HUES6 (cell line): ENCODE measurements at regions not wholly inside any gene's neighbourhood (a gene's known extent, or its start where the extent isn't known, plus 50 kb on each side); places are given as distances from the start of the nearest gene placed in this dataset.

ENCODE experiments used
- H3K27ac ChIP-seq: 2 replicates; pipeline ENCODE4 v1.7.0; 2013; ENCODE audit warnings: low read depth, mild to moderate bottlenecking, low read length, inconsistent platforms
- H3K27me3 ChIP-seq: 2 replicates; pipeline ENCODE4 v1.6.1; 2013; ENCODE audit warnings: low read length; ENCODE audit not compliant: control insufficient read depth, insufficient read depth
- H3K36me3 ChIP-seq: 2 replicates; pipeline ENCODE4 v1.6.1; 2013; ENCODE audit warnings: low read length; ENCODE audit not compliant: control insufficient read depth, insufficient read depth
- H3K4me1 ChIP-seq: 2 replicates; pipeline ENCODE4 v1.6.1; 2013; ENCODE audit warnings: low read length; ENCODE audit not compliant: control insufficient read depth, insufficient read depth
- H3K4me3 ChIP-seq: 2 replicates; pipeline ENCODE4 v1.5.1; 2013; ENCODE audit warnings: low read depth, low read length
- H3K9ac ChIP-seq: one replicate; pipeline ENCODE4 v1.6.1; 2013; ENCODE audit warnings: mild to moderate bottlenecking, low read length
- H3K9me3 ChIP-seq: 2 replicates; pipeline ENCODE4 v1.6.1; 2013; ENCODE audit warnings: low read depth, low read length; ENCODE audit not compliant: control insufficient read depth, insufficient read depth

DNA sequence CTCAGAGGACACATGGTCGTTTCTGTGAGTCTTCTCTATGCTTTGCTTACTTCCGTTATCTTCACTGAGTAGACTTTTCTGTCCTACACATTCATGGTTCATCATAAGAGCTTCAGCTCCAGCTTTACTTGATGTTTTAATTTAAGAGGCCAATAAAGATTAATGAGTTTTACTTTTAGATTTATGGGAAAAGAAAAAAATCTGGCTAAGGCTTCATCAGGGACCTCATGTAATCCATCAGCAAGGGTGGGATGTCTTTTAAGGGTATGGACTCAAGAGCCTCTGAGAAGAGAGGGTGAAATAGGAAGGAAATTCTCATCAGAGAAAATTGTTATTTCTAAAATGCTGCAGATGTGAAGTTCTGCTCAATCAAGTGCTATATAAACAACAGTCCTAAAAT lies 963.0 kb upstream of the RAG2 start:
- Histone ChIP-seq H3K4me3 (no peak overlapping the region), H3K9me3 (no peaks in the 10 kb centered on the region), H3K9ac (no peak overlapping the region), H3K4me1 (no peaks in the 10 kb centered on the region), H3K36me3 (no peaks in the 10 kb centered on the region), H3K27ac (no peak overlapping the region), H3K27me3 (no peaks in the 10 kb centered on the region)

DNA sequence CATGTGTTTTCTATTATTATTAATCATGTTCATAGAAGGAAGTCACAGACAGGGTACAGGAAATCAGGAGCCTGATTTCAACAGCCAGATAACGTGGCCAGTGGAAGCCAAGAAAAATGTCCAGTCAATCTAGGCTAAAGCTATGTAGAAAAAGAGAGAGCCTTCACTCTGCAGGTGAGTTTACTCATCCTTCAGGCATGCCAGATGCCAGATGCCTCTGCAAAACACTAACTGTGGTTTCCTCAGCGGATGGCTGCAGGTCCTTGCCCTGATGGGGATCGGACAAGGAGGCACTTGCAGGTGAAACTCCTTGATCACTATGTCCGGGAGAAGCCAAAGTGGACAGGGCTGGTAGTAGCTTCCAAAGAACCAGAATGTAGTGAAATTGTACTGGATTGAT lies 962.3 kb upstream of the RAG2 start:
- Histone ChIP-seq H3K4me1 (no peaks in the 10 kb centered on the region), H3K27me3 (no peaks in the 10 kb centered on the region), H3K4me3 (no peak overlapping the region), H3K9me3 (no peaks in the 10 kb centered on the region), H3K27ac (no peak overlapping the region), H3K9ac (no peak overlapping the region), H3K36me3 (no peaks in the 10 kb centered on the region)

DNA sequence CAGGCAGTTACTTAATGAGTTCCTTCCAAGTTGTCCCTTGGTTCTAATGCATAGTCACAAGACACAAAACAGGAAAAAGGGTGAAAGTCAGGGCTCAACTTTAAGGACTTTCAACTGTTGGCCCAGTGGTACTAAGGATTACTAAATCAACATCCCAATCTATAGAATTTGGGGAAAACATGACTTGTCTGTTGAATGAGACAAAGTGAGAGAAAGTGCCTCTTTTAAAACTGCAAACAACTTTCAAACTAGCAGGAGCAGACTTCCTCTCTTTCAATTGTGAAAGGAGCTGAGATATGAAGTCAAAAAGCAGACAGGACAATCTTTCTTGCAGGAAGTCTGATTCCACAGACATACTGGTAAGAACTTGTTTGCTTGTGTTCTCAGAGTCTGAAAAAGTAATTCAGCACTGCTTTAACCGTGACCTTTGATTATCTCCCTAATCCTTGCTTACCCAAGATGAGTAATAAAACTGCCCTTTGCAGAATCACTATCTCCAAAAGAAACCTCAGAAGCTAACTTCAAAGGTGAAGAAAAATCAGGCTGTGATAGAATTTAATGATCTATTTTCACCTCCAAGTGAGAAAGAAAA lies 960.7 kb upstream of the RAG2 start:
- Histone ChIP-seq H3K4me3 (no peak overlapping the region), H3K9ac (no peak overlapping the region), H3K27ac (no peak overlapping the region), H3K27me3 (no peaks in the 10 kb centered on the region), H3K4me1 (no peaks in the 10 kb centered on the region), H3K9me3 (no peaks in the 10 kb centered on the region), H3K36me3 (no peaks in the 10 kb centered on the region)

DNA sequence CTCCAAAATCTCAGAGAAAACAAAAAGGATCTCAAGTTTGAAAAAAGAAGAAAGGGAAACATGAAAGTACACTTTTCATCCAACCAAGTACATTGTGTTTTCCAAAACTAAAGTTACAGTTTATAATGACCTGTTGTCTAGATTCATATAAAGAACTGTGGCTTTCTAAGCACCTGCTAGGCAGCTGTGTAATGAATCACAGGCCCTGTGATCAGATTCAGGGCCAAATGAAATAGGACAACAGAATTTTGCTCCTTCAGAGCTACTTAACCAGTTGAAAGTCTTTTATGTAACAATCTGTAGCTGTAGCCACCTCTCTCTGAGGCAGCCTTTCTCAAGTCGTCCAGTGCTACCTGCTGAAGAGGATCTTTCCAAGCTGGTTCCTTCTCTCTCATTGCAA lies 960.0 kb upstream of the RAG2 start:
- Histone ChIP-seq H3K27ac (no peak overlapping the region), H3K36me3 (no peaks in the 10 kb centered on the region), H3K4me3 (no peak overlapping the region), H3K27me3 (no peaks in the 10 kb centered on the region), H3K9me3 (no peaks in the 10 kb centered on the region), H3K9ac (no peak overlapping the region), H3K4me1 (no peaks in the 10 kb centered on the region)

DNA sequence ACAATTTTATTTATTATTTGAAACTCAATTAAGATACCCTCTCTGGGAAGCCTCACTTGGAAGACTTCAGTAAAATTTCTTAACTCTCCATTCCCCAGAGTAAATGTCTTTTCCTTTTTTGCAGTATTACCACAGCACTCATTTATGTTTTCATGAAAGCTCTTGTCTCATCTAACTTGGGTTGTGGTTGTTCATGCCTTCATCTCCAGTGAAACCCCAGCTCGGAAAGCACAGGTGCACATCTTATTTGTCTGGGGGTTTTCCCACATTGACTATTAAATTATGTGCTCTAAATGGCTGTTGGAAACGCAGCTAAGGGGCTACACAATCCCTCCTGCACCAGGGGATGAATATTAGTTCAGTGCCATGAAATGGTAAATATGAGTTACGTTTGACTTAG lies 954.2 kb upstream of the RAG2 start:
- no peaks in the 10 kb centered on the region for H3K27me3 ChIP-seq
- no peak overlapping the region for H3K4me3 ChIP-seq
- H3K36me3 ChIP-seq: no peaks in the 10 kb centered on the region
- H3K4me1 ChIP-seq: no peaks in the 10 kb centered on the region
- no peak overlapping the region for H3K27ac ChIP-seq
- H3K9ac ChIP-seq: no peak overlapping the region
- H3K9me3 ChIP-seq: no peaks in the 10 kb centered on the region

DNA sequence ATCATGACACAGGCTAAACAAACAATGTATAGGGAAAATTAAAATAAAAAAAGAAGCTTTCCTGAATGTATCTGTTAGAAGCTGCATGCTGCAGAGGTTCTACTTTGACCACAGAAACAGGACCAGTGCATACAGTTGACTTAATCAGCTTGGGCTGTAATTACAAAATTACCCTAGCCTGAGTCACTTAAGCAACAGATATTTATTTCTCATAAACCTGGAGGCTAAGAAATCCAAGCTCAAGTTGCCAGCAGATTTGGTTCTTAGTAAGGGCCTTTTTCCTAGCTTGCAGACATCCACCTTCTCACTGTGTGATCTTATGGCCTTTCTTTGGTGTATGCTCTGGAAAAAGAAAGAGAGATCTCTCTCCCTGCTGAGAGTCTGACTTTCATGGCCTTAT lies 946.5 kb upstream of the RAG2 start:
- peaks cover 23% of the 10 kb centered on the region for H3K9me3 ChIP-seq
- no peak overlapping the region for H3K4me3 ChIP-seq
- no peaks in the 10 kb centered on the region for H3K4me1 ChIP-seq
- H3K9ac ChIP-seq: no peak overlapping the region
- no peak overlapping the region for H3K27ac ChIP-seq
- no peaks in the 10 kb centered on the region for H3K36me3 ChIP-seq
- H3K27me3 ChIP-seq: no peaks in the 10 kb centered on the region

DNA sequence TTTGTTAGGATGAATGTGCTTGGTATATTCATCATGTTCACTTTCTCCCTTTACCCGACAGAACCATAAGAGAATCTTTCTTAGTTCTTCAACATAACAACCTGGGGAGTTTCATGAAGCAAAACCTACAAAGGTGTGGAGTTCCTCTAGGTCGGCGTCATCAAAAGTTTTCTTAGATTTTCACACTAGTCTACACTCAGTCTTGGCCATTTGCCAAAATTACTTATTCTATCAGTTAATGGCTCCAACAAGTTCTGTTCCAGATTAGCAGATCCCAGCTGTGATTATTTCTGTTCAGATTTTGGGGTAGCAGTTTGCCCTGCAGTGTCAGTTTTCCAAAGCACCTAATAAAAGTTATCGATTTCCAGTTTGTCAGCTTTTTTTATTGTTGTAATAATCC lies 935.8 kb upstream of the RAG2 start:
- Histone ChIP-seq H3K27me3 (no peaks in the 10 kb centered on the region), H3K27ac (no peak overlapping the region), H3K9me3 (peaks cover 17% of the 10 kb centered on the region), H3K36me3 (no peaks in the 10 kb centered on the region), H3K4me1 (no peaks in the 10 kb centered on the region), H3K4me3 (no peak overlapping the region), H3K9ac (no peak overlapping the region)

DNA sequence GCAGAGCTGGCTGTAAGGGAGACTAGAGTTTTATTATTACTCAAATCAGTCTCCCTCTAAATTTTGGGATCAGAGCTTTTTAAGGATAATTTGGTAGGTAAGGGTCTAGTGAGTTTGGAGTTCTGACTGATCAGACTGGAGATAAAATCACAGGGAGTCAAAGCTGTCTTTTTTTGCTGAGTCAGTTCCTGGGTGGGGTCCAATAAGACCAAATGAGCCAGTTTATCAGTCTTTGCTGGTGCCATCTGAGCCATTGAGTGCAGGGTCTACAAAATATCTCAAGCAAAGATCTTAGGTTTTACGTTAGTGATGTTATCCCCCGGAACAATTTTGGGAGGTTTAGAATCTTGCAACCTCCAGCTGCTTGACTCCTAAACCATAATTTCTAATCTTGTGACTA lies 935.1 kb upstream of the RAG2 start:
- H3K27me3 ChIP-seq: no peaks in the 10 kb centered on the region
- no peak overlapping the region for H3K4me3 ChIP-seq
- no peak overlapping the region for H3K9ac ChIP-seq
- H3K4me1 ChIP-seq: no peaks in the 10 kb centered on the region
- H3K27ac ChIP-seq: no peak overlapping the region
- H3K9me3 ChIP-seq: peaks cover 24% of the 10 kb centered on the region
- H3K36me3 ChIP-seq: no peaks in the 10 kb centered on the region

DNA sequence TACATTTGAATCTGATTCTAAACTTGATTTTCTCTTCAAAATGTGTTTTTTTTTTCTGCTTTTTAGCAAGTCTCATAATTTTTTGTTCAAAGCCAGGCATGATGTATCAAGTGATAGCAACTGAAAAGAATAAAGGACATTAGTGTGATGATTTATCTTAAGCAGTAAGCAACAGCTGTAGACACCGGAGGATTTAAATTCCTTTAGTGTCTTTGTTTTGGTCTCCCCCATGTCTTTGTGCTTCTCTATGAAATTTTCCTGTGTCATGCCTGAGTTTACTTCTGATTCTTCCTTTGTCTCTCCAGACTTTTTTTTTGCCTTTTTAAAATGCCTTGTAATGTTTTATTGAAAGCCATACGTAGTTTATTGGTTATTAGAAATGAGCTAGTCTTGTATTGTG lies 934.2 kb upstream of the RAG2 start:
- Histone ChIP-seq H3K27me3 (no peaks in the 10 kb centered on the region), H3K4me3 (no peak overlapping the region), H3K9me3 (peaks cover 24% of the 10 kb centered on the region), H3K9ac (no peak overlapping the region), H3K36me3 (no peaks in the 10 kb centered on the region), H3K4me1 (no peaks in the 10 kb centered on the region), H3K27ac (no peak overlapping the region)

DNA sequence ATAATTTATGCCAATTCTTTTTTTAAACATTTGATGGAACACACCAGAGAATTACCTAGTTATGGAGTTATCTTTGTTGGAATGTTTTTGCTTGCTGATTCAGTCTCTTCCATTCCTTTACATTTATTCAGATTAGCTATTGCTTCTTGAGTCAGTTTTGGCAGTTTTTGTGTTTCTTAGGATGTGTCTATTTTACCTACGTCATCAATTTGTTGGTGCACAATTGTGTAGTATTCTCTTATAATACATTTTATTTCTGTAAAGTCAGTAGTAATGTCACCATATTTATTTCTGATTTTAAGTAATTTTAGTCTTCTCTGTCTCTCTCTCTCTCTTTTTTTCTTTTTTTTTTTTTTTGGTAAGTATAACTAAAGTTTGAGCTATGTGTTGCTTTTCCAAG lies 929.5 kb upstream of the RAG2 start:
- Histone ChIP-seq H3K36me3 (no peaks in the 10 kb centered on the region), H3K27ac (no peak overlapping the region), H3K9ac (no peak overlapping the region), H3K27me3 (no peaks in the 10 kb centered on the region), H3K4me1 (no peaks in the 10 kb centered on the region), H3K4me3 (no peak overlapping the region), H3K9me3 (peaks cover 24% of the 10 kb centered on the region)

DNA sequence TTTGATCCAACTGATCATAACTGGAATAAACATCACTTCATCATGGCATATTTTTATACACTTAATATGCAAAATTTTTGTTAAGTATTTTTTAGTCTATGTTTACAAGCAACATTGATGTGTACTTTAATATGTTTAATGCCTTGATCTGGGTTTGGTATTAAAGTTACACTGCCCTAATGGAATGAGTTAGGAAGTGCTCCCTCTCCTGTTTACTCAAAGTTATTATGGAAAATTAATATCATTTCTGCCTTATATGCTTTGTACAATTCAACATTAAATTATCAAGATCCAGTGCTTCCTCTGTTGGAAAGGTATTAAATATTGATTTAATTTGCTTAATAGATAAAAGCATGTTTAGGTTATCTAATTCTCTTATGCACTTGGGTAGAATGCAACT lies 927.3 kb upstream of the RAG2 start:
- Histone ChIP-seq H3K9me3 (peaks cover 19% of the 10 kb centered on the region), H3K4me1 (no peaks in the 10 kb centered on the region), H3K36me3 (no peaks in the 10 kb centered on the region), H3K9ac (no peak overlapping the region), H3K27me3 (no peaks in the 10 kb centered on the region), H3K4me3 (no peak overlapping the region), H3K27ac (no peak overlapping the region)

DNA sequence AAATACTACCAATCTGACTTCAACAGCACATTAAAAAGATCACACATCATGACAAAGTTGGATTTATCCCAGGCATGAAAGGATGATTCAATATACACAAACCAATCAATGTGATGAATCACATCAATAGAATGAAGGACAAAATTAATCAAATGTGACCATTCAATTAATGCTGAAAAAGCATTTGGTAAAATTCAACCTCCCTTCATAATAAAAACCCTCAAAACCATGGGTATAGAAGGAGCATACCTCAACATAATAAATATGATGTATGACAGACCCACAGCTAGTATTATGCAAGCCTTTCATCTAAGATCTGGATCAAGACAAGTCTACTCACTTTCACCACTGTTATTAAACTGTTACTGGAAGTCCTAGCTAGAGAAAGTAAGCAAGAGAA lies 921.7 kb upstream of the RAG2 start:
- Histone ChIP-seq H3K27ac (no peak overlapping the region), H3K36me3 (no peaks in the 10 kb centered on the region), H3K27me3 (no peaks in the 10 kb centered on the region), H3K9me3 (no peaks in the 10 kb centered on the region), H3K4me1 (no peaks in the 10 kb centered on the region), H3K9ac (no peak overlapping the region), H3K4me3 (no peak overlapping the region)
